ENCODE measurements at regions not wholly inside any gene's neighbourhood (a gene's known extent, or its start where the extent isn't known, plus 50 kb on each side); places are given as distances from the start of the nearest gene placed in this dataset.
A peak's percentile ranks its signal among the peaks of the same experiment; 100 is the strongest.

DNA sequence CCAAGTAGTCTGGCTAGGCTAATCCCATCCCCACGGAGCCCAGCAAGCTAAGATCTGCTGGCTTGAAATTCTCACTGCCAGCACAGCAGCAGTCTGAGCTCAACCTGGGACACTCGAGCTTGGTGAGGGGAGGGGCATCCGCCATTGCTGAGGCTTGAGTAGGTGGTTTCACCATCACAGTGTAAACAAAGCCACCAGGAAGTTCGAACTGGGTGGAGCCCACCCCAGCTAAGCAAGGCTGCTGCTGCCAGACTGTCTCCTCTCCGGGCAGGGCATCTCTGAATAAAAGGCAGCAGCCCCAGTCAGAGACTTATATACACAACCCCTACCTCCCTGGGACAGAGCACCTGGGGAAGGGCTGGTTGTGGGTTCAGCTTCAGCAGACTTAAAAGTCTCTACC is 639.6 kb downstream of the IQCM start:
- no peak overlapping the region for H3K4me2 ChIP-seq (ENCODE audit: low read length)
- no peaks in the 10 kb centered on the region for H3K4me1 ChIP-seq (ENCODE audit: low read length)
- H4K20me1 ChIP-seq (ENCODE audit: insufficient read depth, low read length): no peaks in the 10 kb centered on the region
- TF ChIP-seq EZH2phosphoT487 (IDR thresholded peaks at IDR 0.05; ENCODE audit: low read depth): no peak
- TF ChIP-seq, protein P1, sequence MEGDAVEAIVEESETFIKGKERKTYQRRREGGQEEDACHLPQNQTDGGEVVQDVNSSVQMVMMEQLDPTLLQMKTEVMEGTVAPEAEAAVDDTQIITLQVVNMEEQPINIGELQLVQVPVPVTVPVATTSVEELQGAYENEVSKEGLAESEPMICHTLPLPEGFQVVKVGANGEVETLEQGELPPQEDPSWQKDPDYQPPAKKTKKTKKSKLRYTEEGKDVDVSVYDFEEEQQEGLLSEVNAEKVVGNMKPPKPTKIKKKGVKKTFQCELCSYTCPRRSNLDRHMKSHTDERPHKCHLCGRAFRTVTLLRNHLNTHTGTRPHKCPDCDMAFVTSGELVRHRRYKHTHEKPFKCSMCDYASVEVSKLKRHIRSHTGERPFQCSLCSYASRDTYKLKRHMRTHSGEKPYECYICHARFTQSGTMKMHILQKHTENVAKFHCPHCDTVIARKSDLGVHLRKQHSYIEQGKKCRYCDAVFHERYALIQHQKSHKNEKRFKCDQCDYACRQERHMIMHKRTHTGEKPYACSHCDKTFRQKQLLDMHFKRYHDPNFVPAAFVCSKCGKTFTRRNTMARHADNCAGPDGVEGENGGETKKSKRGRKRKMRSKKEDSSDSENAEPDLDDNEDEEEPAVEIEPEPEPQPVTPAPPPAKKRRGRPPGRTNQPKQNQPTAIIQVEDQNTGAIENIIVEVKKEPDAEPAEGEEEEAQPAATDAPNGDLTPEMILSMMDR (IDR thresholded peaks at IDR 0.05; ENCODE audit: low read depth, low read length): no peak
- no peaks in the 10 kb centered on the region for H3K9me3 ChIP-seq (ENCODE audit: insufficient read depth, low read length)
- no peaks in the 10 kb centered on the region for H3K36me3 ChIP-seq (replicated peaks; ENCODE audit: low read depth, low read length)
- no peaks in the 10 kb centered on the region for H3K27me3 ChIP-seq (ENCODE audit: low read depth, low read length)
- no peak overlapping the region for H3K27ac ChIP-seq (ENCODE audit: low read length)
- H3K4me3 ChIP-seq (ENCODE audit: low read length): no peak overlapping the region
- no peak overlapping the region for H3K9ac ChIP-seq (ENCODE audit: low read length)
- H2AFZ ChIP-seq (ENCODE audit: low read depth, low read length): peak overlapping the region; percentile 14; the same call in 1 of the 2 replicates
- H3K79me2 ChIP-seq (ENCODE audit: low read length): no peaks in the 10 kb centered on the region

DNA sequence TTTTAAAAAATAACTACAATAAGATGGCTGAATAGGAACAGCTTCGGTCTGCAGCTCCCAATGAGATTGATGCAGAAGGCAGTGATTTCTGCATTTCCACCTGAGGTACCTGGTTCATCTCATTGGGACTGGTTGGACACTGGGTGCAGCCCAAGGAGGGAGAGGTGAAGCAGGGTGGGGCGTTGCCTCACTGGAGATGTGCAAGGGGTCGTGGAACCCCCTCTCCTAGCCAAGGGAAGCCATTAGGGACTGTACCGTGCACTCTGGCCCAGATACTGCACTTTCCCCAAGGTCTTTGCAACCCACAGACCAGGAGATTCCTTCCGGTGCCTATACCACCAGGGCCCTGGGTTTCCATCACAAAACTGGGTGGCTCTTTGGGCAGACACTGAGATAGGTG is 640.1 kb downstream of the IQCM start:
- H3K79me2 ChIP-seq (ENCODE audit: low read length): no peaks in the 10 kb centered on the region
- no peaks in the 10 kb centered on the region for H4K20me1 ChIP-seq (ENCODE audit: insufficient read depth, low read length)
- TF ChIP-seq EZH2phosphoT487 (IDR thresholded peaks at IDR 0.05; ENCODE audit: low read depth): no peak
- TF ChIP-seq, protein P1 (IDR thresholded peaks at IDR 0.05; ENCODE audit: low read depth, low read length): no peak
- no peak overlapping the region for H3K9ac ChIP-seq (ENCODE audit: low read length)
- H3K4me1 ChIP-seq (ENCODE audit: low read length): no peaks in the 10 kb centered on the region
- H3K36me3 ChIP-seq (replicated peaks; ENCODE audit: low read depth, low read length): no peaks in the 10 kb centered on the region
- H3K4me3 ChIP-seq (ENCODE audit: low read length): no peak overlapping the region
- no peaks in the 10 kb centered on the region for H3K27me3 ChIP-seq (ENCODE audit: low read depth, low read length)
- no peak overlapping the region for H3K27ac ChIP-seq (ENCODE audit: low read length)
- H3K4me2 ChIP-seq (ENCODE audit: low read length): no peak overlapping the region
- 0 out of 2 replicates have a peak overlapping the region, but pooled peaks have one; percentile 14 for H2AFZ ChIP-seq (ENCODE audit: low read depth, low read length)
- no peaks in the 10 kb centered on the region for H3K9me3 ChIP-seq (ENCODE audit: insufficient read depth, low read length)

DNA sequence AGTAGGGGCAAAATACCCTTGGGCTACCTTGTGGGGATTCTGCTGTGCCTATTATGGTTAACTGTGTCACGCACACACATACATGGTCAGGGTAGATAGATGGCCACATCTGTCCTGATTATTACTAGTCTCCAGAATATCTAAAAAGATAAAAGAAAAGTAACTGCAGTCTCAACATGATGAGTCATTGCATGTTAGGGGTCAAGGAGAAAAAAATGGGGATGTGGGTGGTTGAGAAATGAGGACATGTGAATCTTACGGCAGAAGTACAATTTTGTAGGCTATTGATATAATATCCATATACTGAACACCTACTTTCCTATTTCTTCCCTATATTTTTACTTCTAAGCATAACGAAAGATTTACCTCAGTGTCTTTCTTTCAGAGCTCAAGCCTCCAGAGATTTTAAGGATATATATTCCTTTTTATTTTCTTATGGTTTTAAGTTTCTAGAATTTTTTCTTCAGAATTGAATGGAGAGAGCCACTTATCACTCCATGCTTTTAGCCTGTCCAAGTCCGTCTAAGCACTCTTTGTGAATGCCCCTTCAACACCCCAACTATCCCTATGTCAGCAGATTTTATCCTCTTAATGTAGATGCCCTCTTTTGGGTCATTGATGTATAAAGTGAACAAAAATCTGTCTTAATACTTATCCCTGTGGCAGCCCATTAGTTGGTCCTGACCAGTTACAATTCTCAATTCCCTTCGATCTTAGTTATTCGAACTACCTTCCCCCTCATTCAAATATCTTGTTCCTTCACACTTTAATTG is 642.2 kb downstream of the IQCM start:
- Histone ChIP-seq H2AFZ (ENCODE audit: low read depth, low read length) (no peak overlapping the region), H3K27me3 (ENCODE audit: low read depth, low read length) (no peaks in the 10 kb centered on the region), H3K27ac (ENCODE audit: low read length) (no peak overlapping the region), H3K79me2 (ENCODE audit: low read length) (no peaks in the 10 kb centered on the region), H3K4me3 (ENCODE audit: low read length) (no peak overlapping the region), H3K4me2 (ENCODE audit: low read length) (no peak overlapping the region), H3K9ac (ENCODE audit: low read length) (no peak overlapping the region), H4K20me1 (ENCODE audit: insufficient read depth, low read length) (no peaks in the 10 kb centered on the region), H3K9me3 (ENCODE audit: insufficient read depth, low read length) (no peaks in the 10 kb centered on the region), H3K4me1 (ENCODE audit: low read length) (no peaks in the 10 kb centered on the region), H3K36me3 (replicated peaks; ENCODE audit: low read depth, low read length) (no peaks in the 10 kb centered on the region)
- TF ChIP-seq, protein P1 (IDR thresholded peaks at IDR 0.05; ENCODE audit: low read depth, low read length): no peak
- no peak for TF ChIP-seq EZH2phosphoT487 (IDR thresholded peaks at IDR 0.05; ENCODE audit: low read depth)

DNA sequence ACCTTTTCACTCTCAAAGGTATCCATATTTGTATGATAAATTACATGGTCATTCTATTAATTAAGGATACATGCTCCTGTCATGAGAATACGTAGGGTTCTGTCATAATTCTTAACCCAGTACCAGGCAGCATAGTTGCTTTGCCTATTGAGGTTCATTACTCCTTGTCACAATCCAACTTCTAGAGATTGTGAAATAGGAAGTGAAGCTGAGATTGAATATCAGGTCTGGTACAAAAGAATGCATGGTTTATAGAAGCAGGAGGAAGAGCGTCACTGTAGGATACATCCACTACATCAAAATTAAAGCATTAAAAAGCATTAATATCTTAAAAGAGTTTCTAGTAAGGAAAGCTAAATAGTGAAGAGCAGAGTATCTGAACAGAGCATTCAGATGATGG is 647.0 kb downstream of the IQCM start:
- Histone ChIP-seq H3K4me2 (ENCODE audit: low read length) (no peak overlapping the region), H3K27me3 (ENCODE audit: low read depth, low read length) (no peaks in the 10 kb centered on the region), H2AFZ (ENCODE audit: low read depth, low read length) (no peak overlapping the region), H3K4me3 (ENCODE audit: low read length) (no peak overlapping the region), H3K4me1 (ENCODE audit: low read length) (no peaks in the 10 kb centered on the region), H3K79me2 (ENCODE audit: low read length) (no peaks in the 10 kb centered on the region), H3K36me3 (replicated peaks; ENCODE audit: low read depth, low read length) (no peaks in the 10 kb centered on the region), H3K9ac (ENCODE audit: low read length) (no peak overlapping the region), H3K27ac (ENCODE audit: low read length) (no peak overlapping the region), H3K9me3 (ENCODE audit: insufficient read depth, low read length) (no peaks in the 10 kb centered on the region), H4K20me1 (ENCODE audit: insufficient read depth, low read length) (no peaks in the 10 kb centered on the region)
- TF ChIP-seq, protein P1 (IDR thresholded peaks at IDR 0.05; ENCODE audit: low read depth, low read length): no peak
- no peak for TF ChIP-seq EZH2phosphoT487 (IDR thresholded peaks at IDR 0.05; ENCODE audit: low read depth)

All from OCI-LY3 (cell line).